HUES6 (cell line): ENCODE measurements at regions not wholly inside any gene's neighbourhood (a gene's known extent, or its start where the extent isn't known, plus 50 kb on each side); places are given as distances from the start of the nearest gene placed in this dataset.

Source experiments
- H3K27ac ChIP-seq: 2 replicates; pipeline ENCODE4 v1.7.0; 2013; ENCODE audit warnings: low read depth, mild to moderate bottlenecking, low read length, inconsistent platforms
- H3K27me3 ChIP-seq: 2 replicates; pipeline ENCODE4 v1.6.1; 2013; ENCODE audit warnings: low read length; ENCODE audit not compliant: control insufficient read depth, insufficient read depth
- H3K36me3 ChIP-seq: 2 replicates; pipeline ENCODE4 v1.6.1; 2013; ENCODE audit warnings: low read length; ENCODE audit not compliant: control insufficient read depth, insufficient read depth
- H3K4me1 ChIP-seq: 2 replicates; pipeline ENCODE4 v1.6.1; 2013; ENCODE audit warnings: low read length; ENCODE audit not compliant: control insufficient read depth, insufficient read depth
- H3K4me3 ChIP-seq: 2 replicates; pipeline ENCODE4 v1.5.1; 2013; ENCODE audit warnings: low read depth, low read length
- H3K9ac ChIP-seq: one replicate; pipeline ENCODE4 v1.6.1; 2013; ENCODE audit warnings: mild to moderate bottlenecking, low read length
- H3K9me3 ChIP-seq: 2 replicates; pipeline ENCODE4 v1.6.1; 2013; ENCODE audit warnings: low read depth, low read length; ENCODE audit not compliant: control insufficient read depth, insufficient read depth

DNA sequence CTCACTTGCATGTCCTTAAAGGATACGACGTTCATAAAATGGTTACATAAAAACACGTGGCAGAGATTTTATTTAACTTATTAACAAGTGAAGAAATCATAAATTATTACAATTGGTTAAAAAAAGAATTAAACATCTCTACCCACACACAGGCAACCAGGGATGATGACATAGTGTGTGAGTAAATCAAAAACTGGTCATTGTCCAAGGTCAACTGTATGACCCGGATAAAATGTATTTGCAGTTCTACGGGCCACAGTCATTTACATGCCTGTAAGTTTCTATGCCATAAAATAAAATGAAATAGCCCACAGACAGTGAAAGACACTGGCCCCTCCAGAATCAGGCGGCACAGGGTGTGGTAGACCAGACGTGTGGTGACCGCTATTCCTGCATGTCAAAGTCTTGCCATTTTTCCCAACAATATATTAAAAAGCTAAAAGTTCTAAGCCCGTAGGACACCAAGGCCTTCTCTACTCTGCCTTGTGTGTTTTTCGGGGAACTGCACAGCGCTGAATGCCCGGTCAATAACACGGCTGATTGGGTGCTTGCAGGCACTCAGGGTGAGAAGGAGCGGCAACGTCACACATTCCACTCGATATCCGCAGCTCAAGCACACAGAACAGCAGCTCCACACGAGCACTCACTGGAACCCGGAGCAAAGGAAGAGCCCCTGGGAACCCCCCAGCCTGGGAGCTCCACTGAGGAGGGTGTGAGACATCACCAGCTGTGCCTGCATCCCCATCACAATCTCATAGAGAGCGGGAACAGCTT lies 143.3 kb upstream of the PPP2R2D start:
- H3K27ac ChIP-seq: no peak overlapping the region
- H3K9me3 ChIP-seq: no peaks in the 10 kb centered on the region
- no peak overlapping the region for H3K9ac ChIP-seq
- H3K4me1 ChIP-seq: peaks cover 24% of the 10 kb centered on the region
- no peaks in the 10 kb centered on the region for H3K27me3 ChIP-seq
- no peak overlapping the region for H3K4me3 ChIP-seq
- no peaks in the 10 kb centered on the region for H3K36me3 ChIP-seq

DNA sequence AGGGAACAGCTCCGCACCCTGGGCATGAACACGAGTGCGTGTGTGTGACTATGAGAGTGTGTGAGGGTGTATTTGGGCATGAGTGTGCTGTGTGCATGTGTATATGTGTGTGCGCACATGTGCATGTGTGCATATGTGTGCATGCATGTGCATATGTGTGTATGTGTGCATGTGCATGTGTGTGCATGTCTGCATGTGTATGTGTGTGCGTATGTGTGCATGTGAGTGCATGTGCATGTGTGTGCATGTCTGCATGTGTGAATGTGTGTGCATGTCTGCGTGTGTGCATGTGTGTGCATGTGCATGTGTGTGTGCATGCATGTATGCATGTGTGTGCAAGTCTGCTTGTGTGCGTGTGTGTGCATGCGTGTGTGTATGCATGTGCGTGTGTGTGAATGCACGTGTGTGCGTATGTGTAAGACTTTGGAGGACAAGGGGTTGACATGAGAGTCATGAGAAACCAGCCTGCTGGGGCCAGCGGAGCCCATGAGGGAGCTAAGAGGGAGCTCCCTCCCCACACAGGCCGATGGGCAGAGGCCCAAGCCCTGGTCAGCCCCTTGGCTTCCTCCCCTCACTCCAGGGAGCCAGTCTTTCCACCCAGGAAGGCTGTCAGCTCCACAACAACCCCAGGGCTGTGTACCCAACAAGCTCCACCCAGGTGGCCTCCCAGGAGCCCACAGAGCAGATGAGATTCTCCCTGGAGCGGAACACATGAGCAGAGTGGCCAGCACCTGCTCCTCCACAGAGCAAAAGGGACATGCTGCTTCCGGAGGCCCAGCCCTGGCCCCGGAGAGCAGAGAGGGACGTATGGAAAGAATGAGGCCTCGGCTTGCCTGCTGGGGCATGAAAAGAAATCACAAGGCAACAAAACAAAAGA lies 142.5 kb upstream of the PPP2R2D start:
- no peak overlapping the region for H3K4me3 ChIP-seq
- H3K9me3 ChIP-seq: no peaks in the 10 kb centered on the region
- H3K36me3 ChIP-seq: no peaks in the 10 kb centered on the region
- no peaks in the 10 kb centered on the region for H3K27me3 ChIP-seq
- H3K4me1 ChIP-seq: peaks cover 31% of the 10 kb centered on the region
- H3K9ac ChIP-seq: no peak overlapping the region
- H3K27ac ChIP-seq: no peak overlapping the region

DNA sequence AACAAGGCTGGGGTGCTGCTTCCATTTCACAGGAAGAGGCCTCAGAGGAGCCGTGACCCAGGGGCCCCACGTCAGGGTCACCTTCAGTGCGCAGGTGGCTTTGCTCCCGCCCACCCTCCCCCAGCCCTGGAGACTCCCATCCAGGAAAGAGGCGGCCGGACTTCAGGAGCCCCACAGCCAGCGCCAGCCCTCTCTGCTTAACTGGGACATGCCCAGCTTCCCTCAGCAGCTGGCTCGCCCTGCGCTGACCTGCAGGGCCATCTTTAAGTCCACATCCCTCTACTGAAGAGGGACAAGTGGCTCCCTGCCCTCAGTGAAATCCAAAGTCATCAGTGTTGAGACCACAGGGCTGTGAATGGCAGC lies 141.9 kb upstream of the PPP2R2D start:
- H3K27me3 ChIP-seq: no peaks in the 10 kb centered on the region
- no peak overlapping the region for H3K27ac ChIP-seq
- H3K9me3 ChIP-seq: no peaks in the 10 kb centered on the region
- H3K4me3 ChIP-seq: no peak overlapping the region
- H3K9ac ChIP-seq: no peak overlapping the region
- H3K4me1 ChIP-seq: peaks cover 31% of the 10 kb centered on the region
- H3K36me3 ChIP-seq: no peaks in the 10 kb centered on the region

DNA sequence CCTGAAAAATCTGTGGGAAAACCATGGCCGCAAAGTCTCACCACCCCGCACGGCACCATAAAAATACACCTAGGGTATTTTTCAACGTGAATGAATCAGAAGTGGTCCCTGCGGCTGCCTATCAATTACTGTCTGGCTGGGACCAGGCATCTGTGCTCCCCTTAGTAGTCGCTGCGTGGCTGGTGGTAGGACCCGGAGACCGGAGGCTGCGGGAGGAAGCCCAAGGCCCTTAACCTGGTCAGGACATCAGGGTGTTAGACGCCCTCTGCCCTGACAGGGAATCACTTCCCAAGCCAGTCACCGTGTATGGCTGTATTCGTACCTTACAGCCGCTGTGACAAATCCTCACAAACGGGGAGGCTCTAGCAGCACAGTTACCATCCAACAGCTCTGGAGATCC lies 141.5 kb upstream of the PPP2R2D start:
- no peaks in the 10 kb centered on the region for H3K36me3 ChIP-seq
- no peak overlapping the region for H3K4me3 ChIP-seq
- no peak overlapping the region for H3K27ac ChIP-seq
- H3K4me1 ChIP-seq: peaks cover 31% of the 10 kb centered on the region
- H3K27me3 ChIP-seq: no peaks in the 10 kb centered on the region
- no peak overlapping the region for H3K9ac ChIP-seq
- no peaks in the 10 kb centered on the region for H3K9me3 ChIP-seq

- Histone ChIP-seq H3K4me3 (no peak overlapping the region), H3K9me3 (no peaks in the 10 kb centered on the region)
Measured at GRCh38 chr10:131760416-131761166, 140.2 kb upstream of the PPP2R2D start.

DNA sequence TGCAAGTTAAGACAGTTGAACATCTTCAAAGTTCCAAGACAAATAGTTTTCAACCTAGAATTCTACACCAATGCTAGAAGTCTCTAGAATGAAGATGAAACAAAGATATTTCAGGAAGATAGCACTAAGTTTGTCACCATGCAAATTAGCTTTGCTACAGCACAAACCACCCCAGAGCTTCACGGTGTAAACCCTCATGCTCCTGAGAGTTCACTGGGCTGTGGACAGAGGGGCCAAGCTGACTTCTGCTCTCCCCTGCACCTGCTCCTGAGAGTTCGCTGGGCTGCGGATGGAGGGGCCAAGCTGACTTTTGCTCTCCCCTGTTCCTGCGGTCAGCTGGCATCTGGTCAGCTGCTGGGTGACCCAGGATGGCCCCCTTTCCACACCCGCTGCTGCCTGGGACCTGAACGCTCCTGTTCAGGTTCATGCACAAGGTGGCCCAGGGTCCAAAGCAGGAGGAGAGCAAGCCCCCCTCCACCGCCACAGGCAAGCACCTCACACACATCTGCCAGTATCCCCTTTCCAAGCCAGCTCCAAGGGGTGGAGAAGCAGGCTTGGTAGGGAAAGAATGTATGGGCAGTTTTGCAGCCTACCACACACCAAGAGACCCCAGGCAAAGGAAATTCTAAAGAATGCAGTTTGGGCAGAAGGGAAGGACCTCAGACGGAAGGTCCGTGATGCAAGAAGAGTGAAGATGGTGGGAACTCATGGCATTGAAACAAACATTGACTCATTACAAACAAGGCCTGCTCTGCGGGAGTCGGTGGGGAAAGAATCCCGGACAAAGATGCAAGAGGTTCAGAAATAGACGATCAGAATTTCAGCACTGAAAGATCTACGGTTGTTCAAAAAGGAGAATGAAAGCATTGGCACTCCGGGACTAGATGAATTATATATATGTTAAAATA lies 137.8 kb upstream of the PPP2R2D start:
- Histone ChIP-seq H3K9ac (no peak overlapping the region), H3K27ac (no peak overlapping the region), H3K4me3 (no peak overlapping the region), H3K27me3 (no peaks in the 10 kb centered on the region), H3K9me3 (no peaks in the 10 kb centered on the region), H3K36me3 (no peaks in the 10 kb centered on the region), H3K4me1 (peaks cover 30% of the 10 kb centered on the region)

More at GRCh38 chr10:131760416-131761166, 140.2 kb upstream of the PPP2R2D start:
- H3K4me1 ChIP-seq: peaks cover 31% of the 10 kb centered on the region
- H3K27ac ChIP-seq: no peak overlapping the region
- H3K27me3 ChIP-seq: no peaks in the 10 kb centered on the region
- H3K9ac ChIP-seq: no peak overlapping the region
- H3K36me3 ChIP-seq: no peaks in the 10 kb centered on the region

DNA sequence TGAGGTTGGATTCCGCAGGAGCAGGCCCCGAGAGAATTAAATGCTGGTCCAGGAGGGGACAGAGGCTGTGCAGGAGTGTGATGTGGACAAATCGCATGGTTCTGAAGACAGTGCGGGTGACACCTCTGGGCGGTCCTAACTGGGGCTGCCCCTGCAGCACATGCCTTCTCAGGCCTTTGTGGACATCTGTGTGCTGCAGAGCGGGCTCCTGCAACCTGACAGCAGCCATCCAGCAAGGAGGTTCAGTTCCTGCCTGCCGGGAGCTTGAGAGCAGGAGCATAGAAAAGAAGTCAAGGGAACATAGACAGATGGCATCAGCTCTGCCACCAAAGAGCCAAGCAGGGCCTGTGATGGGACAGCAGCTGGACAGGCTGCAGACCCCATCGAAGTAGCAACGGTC lies 135.9 kb upstream of the PPP2R2D start:
- Histone ChIP-seq H3K27ac (no peak overlapping the region), H3K4me1 (peaks cover 27% of the 10 kb centered on the region)

DNA sequence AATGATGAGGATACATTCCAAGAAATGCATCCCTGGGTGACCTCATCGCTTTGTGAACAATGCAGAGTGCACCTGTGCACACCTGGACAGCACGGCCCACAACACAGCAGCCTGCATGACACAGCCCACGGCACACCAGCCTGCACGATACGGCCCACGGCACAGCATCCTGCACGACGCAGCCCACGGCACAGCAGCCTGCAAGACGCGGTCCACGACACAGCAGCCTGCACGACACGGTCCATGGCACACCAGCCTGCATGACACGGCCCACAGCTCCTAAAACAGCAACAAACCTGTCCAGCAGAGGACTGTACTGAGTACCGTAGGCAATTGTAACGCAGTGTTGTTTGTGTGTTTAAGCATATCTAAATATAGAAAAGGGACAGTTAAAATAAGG lies 134.7 kb upstream of the PPP2R2D start:
- Histone ChIP-seq H3K9me3 (no peaks in the 10 kb centered on the region), H3K4me3 (no peak overlapping the region), H3K27me3 (no peaks in the 10 kb centered on the region), H3K36me3 (no peaks in the 10 kb centered on the region), H3K27ac (no peak overlapping the region), H3K4me1 (peaks cover 21% of the 10 kb centered on the region), H3K9ac (no peak overlapping the region)

More for the DNA sequence above, 135.9 kb upstream of the PPP2R2D start:
- Histone ChIP-seq H3K4me3 (no peak overlapping the region), H3K9ac (no peak overlapping the region), H3K9me3 (no peaks in the 10 kb centered on the region), H3K36me3 (no peaks in the 10 kb centered on the region), H3K27me3 (no peaks in the 10 kb centered on the region)

- Histone ChIP-seq H3K9ac (no peak overlapping the region), H3K27ac (no peak overlapping the region), H3K4me1 (peaks cover 14% of the 10 kb centered on the region; the same call in 1 of the 2 replicates), H3K27me3 (no peaks in the 10 kb centered on the region), H3K9me3 (no peaks in the 10 kb centered on the region), H3K4me3 (no peak overlapping the region), H3K36me3 (no peaks in the 10 kb centered on the region)
Measured at GRCh38 chr10:131767716-131768115, 133.1 kb upstream of the PPP2R2D start.
